IMR-90 (cell line): ENCODE measurements at regions not wholly inside any gene's neighbourhood (a gene's known extent, or its start where the extent isn't known, plus 50 kb on each side); places are given as distances from the start of the nearest gene placed in this dataset.

Source experiments
- ATAC-seq: fragments of 200-7000 bp; cut with Tn5 transposase; 2 replicates; pipeline ENCODE4 v1.9.1; 2020; ENCODE audit warnings: low read depth, mild to moderate bottlenecking, moderate library complexity
- BruUV-seq: library from RNA; stranded (reverse); fragments of 400-500 nt; replicated peaks from 2 replicates; lab custom pipeline; 2021; lab: Mats Ljungman, UMichigan
- CTCF ChIA-PET: fragments of 300-600 bp; formaldehyde crosslinking; extraction: SDS; loops from one replicate; lab custom pipeline; 2021; ENCODE audit warnings: antibody characterized with exemption; lab: Yijun Ruan, JAX
- POLR2A ChIA-PET: fragments of 300-600 bp; sonication (Branson Sonifier 250); formaldehyde crosslinking; loops from one replicate; lab custom pipeline; 2022; ENCODE audit warnings: antibody characterized with exemption; ENCODE audit not compliant: unreplicated experiment; lab: Charles Lee
- DNase-seq: peaks from one replicate; pipeline ENCODE4 v3.0.0; 2013
- H2AFZ ChIP-seq: replicated peaks from 2 replicates; pipeline ENCODE3; 2013; ENCODE audit warnings: low read length, mild to moderate bottlenecking; ENCODE audit not compliant: poor library complexity
- H2AK5ac ChIP-seq: 2 replicates; pipeline ENCODE4 v1.6.1; 2013; ENCODE audit warnings: low read depth, low read length, inconsistent platforms
- H2AK9ac ChIP-seq: replicated peaks from 2 replicates; pipeline ENCODE3; 2013; ENCODE audit warnings: mild to moderate bottlenecking, low read depth, low read length, moderate library complexity; ENCODE audit not compliant: poor library complexity
- H2BK120ac ChIP-seq: 2 replicates; pipeline ENCODE4 v1.6.1; 2013; ENCODE audit warnings: low read depth, low read length, inconsistent platforms
- H2BK15ac ChIP-seq: 3 replicates; pipeline ENCODE4 v1.6.1; 2013; ENCODE audit warnings: low read depth, low read length, inconsistent platforms
- H2BK20ac ChIP-seq: 2 replicates; pipeline ENCODE4 v1.6.1; 2013; ENCODE audit warnings: low read depth, mild to moderate bottlenecking, inconsistent platforms, low read length, moderate library complexity
- H2BK5ac ChIP-seq: 2 replicates; pipeline ENCODE4 v1.6.1; 2013; ENCODE audit warnings: mild to moderate bottlenecking, low read depth, low read length, inconsistent platforms; ENCODE audit not compliant: poor library complexity, severe bottlenecking
- H3K14ac ChIP-seq: replicated peaks from 2 replicates; pipeline ENCODE4 v1.6.1; 2013; ENCODE audit warnings: low read depth, low read length, inconsistent platforms
- H3K18ac ChIP-seq: 2 replicates; pipeline ENCODE4 v1.6.1; 2013; ENCODE audit warnings: low read depth, low read length, control low read depth
- H3K23ac ChIP-seq: 2 replicates; pipeline ENCODE4 v1.6.1; 2013; ENCODE audit warnings: low read depth, low read length, inconsistent platforms
- H3K27ac ChIP-seq: 2 replicates; pipeline ENCODE4 v1.5.1; 2013; ENCODE audit warnings: mild to moderate bottlenecking, control low read depth, low read length; ENCODE audit not compliant: insufficient read depth
- H3K27me3 ChIP-seq: 2 replicates; pipeline ENCODE4 v1.6.1; 2013; ENCODE audit warnings: low read length; ENCODE audit not compliant: control insufficient read depth, insufficient read depth
- H3K36me3 ChIP-seq: 2 replicates; pipeline ENCODE4 v1.6.1; 2013; ENCODE audit warnings: low read length, mixed read lengths; ENCODE audit not compliant: control insufficient read depth, insufficient read depth
- H3K4ac ChIP-seq: 2 replicates; pipeline ENCODE4 v1.6.1; 2013; ENCODE audit warnings: low read depth, low read length, inconsistent platforms
- H3K4me1 ChIP-seq: 2 replicates; pipeline ENCODE4 v1.6.1; 2013; ENCODE audit warnings: low read length, mixed read lengths; ENCODE audit not compliant: control insufficient read depth, insufficient read depth
- H3K4me2 ChIP-seq: 2 replicates; pipeline ENCODE4 v1.6.1; 2013; ENCODE audit warnings: low read depth, mild to moderate bottlenecking, control low read depth, low read length, moderate library complexity
- H3K4me3 ChIP-seq: 2 replicates; pipeline ENCODE4 v1.5.1; 2013; ENCODE audit warnings: low read depth, mild to moderate bottlenecking, control low read depth, low read length, moderate library complexity; ENCODE audit not compliant: insufficient read depth
- H3K56ac ChIP-seq: 2 replicates; pipeline ENCODE4 v1.6.1; 2013; ENCODE audit warnings: low read length, inconsistent platforms; ENCODE audit not compliant: insufficient read depth; ENCODE audit errors: extremely low read depth
- H3K79me1 ChIP-seq, 2 experiments: 2 replicates each; pipeline ENCODE4 v1.6.1; 2013; ENCODE audit warnings: low read length in 2 of 2, inconsistent platforms in 1 of 2, low read depth in 1 of 2
- H3K9ac ChIP-seq: 2 replicates; pipeline ENCODE4 v1.6.1; 2013; ENCODE audit warnings: low read depth, low read length, control low read depth
- H3K9me1 ChIP-seq: 2 replicates; pipeline ENCODE4 v1.6.1; 2013; ENCODE audit warnings: low read length, inconsistent platforms; ENCODE audit not compliant: insufficient read depth
- H3K9me3 ChIP-seq: 2 replicates; pipeline ENCODE4 v1.6.1; 2013; ENCODE audit warnings: low read length; ENCODE audit not compliant: control insufficient read depth, insufficient read depth
- H4K20me1 ChIP-seq: 2 replicates; pipeline ENCODE4 v1.6.1; 2013; ENCODE audit warnings: low read length, inconsistent platforms; ENCODE audit not compliant: insufficient read depth
- H4K5ac ChIP-seq: 2 replicates; pipeline ENCODE4 v1.6.1; 2013; ENCODE audit warnings: mild to moderate bottlenecking, low read depth, low read length, control low read depth
- H4K8ac ChIP-seq, 2 experiments: 2 replicates each; pipeline ENCODE4 v1.6.1; 2013; ENCODE audit warnings: low read depth in 2 of 2, low read length in 2 of 2, control low read depth in 1 of 2, inconsistent platforms in 1 of 2
- H4K91ac ChIP-seq: 2 replicates; pipeline ENCODE4 v1.6.1; 2013; ENCODE audit warnings: low read depth, low read length, inconsistent platforms; ENCODE audit not compliant: insufficient read depth
- BHLHE40 ChIP-seq: fragments of 150-350 bp; IDR thresholded peaks from 2 replicates; pipeline ENCODE4 v1.6.1; 2016; ENCODE audit warnings: mild to moderate bottlenecking, low read depth, low read length
- CEBPB ChIP-seq: IDR thresholded peaks from 2 replicates; pipeline ENCODE4 v1.6.1; 2012; ENCODE audit warnings: low read depth, low read length, improper control_type of control experiment
- CHD1 ChIP-seq: IDR thresholded peaks from 2 replicates; pipeline ENCODE4 v1.6.1; 2012; ENCODE audit warnings: low read depth, low read length, improper control_type of control experiment
- POLR2A ChIP-seq: IDR thresholded peaks from 2 replicates; pipeline ENCODE4 v1.6.1; 2012; ENCODE audit warnings: mild to moderate bottlenecking, low read depth, low read length
- RFX5 ChIP-seq: IDR thresholded peaks from 2 replicates; pipeline ENCODE4 v1.8.0; 2012; ENCODE audit warnings: low read depth, mild to moderate bottlenecking, low read length, moderate library complexity
- WGBS, 2 experiments: methylation state at CpG; one replicate each; pipeline versions ENCODE4 v1.1.5 to v1.1.7; 2013; ENCODE audit warnings: missing lambda C conversion rate in 2 of 2; ENCODE audit not compliant: insufficient read length in 1 of 2; ENCODE audit errors: extremely low coverage in 2 of 2; 5-methylcytosine and 5-hydroxymethylcytosine counted together
- dilution Hi-C: fragments of 300-500 bp; cut with HindIII; formaldehyde crosslinking; loops from one replicate; pipeline ENCODE4 v1.14.3; 2018; ENCODE audit warnings: low sequenced_read_pairs; ENCODE audit not compliant: unreplicated experiment
- in situ Hi-C: fragments of 300-500 bp; cut with MboI; formaldehyde crosslinking; loops from 3 replicates; pipeline ENCODE4 v1.14.3; 2019; ENCODE audit warnings: low sequenced_read_pairs, inconsistent platforms, mixed read lengths
- intact Hi-C: fragments of 100-400 bp; cut with micrococcal nuclease; formaldehyde crosslinking; loops from 2 replicates; pipeline ENCODE4 v1.10.0; 2022

GRCh38 chr10:53379956-53380355 lies 607.4 kb upstream of the MBL2 start:
- no peak for TF ChIP-seq BHLHE40
- no peak for TF ChIP-seq RFX5
- no peak for TF ChIP-seq CHD1
- no peak for TF ChIP-seq CEBPB
- TF ChIP-seq POLR2A: no peak
- Histone ChIP-seq H2AFZ (no peak overlapping the region), H4K8ac (no peak overlapping the region), H4K5ac (no peak overlapping the region), H2AK5ac (no peak overlapping the region), H2BK20ac (no peak overlapping the region), H2BK15ac (no peak overlapping the region), H3K9me3 (no peaks in the 10 kb centered on the region), H3K4me3 (no peak overlapping the region), H3K79me1 (no peaks in the 10 kb centered on the region), H3K36me3 (no peaks in the 10 kb centered on the region), H2BK120ac (no peak overlapping the region), H3K9me1 (no peaks in the 10 kb centered on the region), H3K56ac (no peak overlapping the region), H3K4me1 (no peaks in the 10 kb centered on the region), H2AK9ac (no peak overlapping the region), H4K91ac (no peak overlapping the region), H3K18ac (no peak overlapping the region), H4K20me1 (no peaks in the 10 kb centered on the region), H3K9ac (no peak overlapping the region), H2BK5ac (no peak overlapping the region), H3K27me3 (no peaks in the 10 kb centered on the region), H3K27ac (no peak overlapping the region), H3K4ac (no peak overlapping the region), H3K23ac (no peak overlapping the region), H3K4me2 (no peak overlapping the region), H3K14ac (no peak overlapping the region)
- no TSS peak for BruUV-seq
- no CpG with 5 or more reads among the region's 1 CpG for WGBS, 2 experiments
- POLR2A ChIA-PET: no interaction called here
- no peak for ATAC-seq
- in situ Hi-C loops: no loop called here
- intact Hi-C loops: no loop called here
- DNase-seq: no peak
- dilution Hi-C loops: no loop called here
- CTCF ChIA-PET: no interaction called here
